ENCODE measurements at regions not wholly inside any gene's neighbourhood (a gene's known extent, or its start where the extent isn't known, plus 50 kb on each side); places are given as distances from the start of the nearest gene placed in this dataset.
"Not testable (repeated sequence)": the region's sequence is repeated elsewhere in the genome, so short reads cannot be mapped to it uniquely, and the experiment has no call there.

DNA sequence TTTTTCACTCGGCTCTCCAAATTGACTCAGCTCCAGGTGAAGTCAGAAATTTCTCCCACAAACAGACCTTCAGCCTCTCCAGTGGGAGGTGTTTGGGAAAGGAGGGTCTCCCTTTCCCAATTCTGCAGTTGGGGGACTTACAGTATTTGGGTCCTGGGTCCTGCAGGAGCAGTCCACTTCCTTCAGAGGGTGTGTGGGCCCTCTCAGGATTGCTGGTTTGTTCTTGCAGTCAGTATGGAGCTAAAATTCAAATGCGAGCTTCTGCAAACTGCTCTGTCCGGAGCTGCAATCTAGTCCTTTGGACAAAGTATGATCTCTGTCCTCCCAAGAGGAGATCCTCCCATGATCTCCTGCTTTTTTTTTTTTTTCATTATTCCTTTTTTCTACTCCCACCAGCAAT lies 87.9 kb upstream of the MSTN start:
- Histone ChIP-seq H3K9me3 (peaks cover 0 to 4% of the 10 kb centered on the region in 2 donors), H3K27me3 (no peaks in the 10 kb centered on the region), H3K4me1 (no peaks in the 10 kb centered on the region), H3K4me3 (no peak overlapping the region), H3K27ac (no peak overlapping the region), H3K36me3 (no peaks in the 10 kb centered on the region)
- no peak for DNase-seq
- TF ChIP-seq, protein P1, sequence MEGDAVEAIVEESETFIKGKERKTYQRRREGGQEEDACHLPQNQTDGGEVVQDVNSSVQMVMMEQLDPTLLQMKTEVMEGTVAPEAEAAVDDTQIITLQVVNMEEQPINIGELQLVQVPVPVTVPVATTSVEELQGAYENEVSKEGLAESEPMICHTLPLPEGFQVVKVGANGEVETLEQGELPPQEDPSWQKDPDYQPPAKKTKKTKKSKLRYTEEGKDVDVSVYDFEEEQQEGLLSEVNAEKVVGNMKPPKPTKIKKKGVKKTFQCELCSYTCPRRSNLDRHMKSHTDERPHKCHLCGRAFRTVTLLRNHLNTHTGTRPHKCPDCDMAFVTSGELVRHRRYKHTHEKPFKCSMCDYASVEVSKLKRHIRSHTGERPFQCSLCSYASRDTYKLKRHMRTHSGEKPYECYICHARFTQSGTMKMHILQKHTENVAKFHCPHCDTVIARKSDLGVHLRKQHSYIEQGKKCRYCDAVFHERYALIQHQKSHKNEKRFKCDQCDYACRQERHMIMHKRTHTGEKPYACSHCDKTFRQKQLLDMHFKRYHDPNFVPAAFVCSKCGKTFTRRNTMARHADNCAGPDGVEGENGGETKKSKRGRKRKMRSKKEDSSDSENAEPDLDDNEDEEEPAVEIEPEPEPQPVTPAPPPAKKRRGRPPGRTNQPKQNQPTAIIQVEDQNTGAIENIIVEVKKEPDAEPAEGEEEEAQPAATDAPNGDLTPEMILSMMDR (IDR thresholded peaks at IDR 0.05) = no peak
- ATAC-seq = no peak
- intact Hi-C loops (cut with DNase I) = no loop called here

DNA sequence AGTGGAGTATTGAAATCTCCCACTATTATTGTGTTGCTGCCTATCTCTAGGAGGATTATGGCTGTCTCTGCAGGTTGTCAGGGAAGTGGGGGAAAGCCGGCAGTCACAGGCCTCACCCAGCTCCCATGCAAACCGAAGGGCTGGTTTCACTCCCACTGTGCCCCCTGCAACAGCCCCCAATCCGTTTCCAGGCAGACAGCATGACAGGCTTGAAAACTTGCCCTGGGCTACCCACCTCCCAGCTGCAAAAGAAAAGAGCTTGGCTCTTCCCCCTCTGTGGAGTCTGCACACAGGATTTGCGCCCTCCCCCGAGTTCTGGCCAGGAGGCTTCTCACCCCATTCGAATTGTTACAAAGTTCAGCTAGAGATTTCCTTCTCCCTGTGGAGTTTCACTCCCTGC lies 87.4 kb upstream of the MSTN start:
- Histone ChIP-seq H3K27ac (no peak overlapping the region), H3K27me3 (no peaks in the 10 kb centered on the region), H3K4me1 (no peaks in the 10 kb centered on the region), H3K36me3 (no peaks in the 10 kb centered on the region), H3K9me3 (peaks cover 0 to 4% of the 10 kb centered on the region in 2 donors), H3K4me3 (no peak overlapping the region)
- TF ChIP-seq, protein P1 (IDR thresholded peaks at IDR 0.05) = no peak
- DNase-seq (no peak), ATAC-seq (no peak)
- intact Hi-C loops (cut with DNase I) = no loop called here

DNA sequence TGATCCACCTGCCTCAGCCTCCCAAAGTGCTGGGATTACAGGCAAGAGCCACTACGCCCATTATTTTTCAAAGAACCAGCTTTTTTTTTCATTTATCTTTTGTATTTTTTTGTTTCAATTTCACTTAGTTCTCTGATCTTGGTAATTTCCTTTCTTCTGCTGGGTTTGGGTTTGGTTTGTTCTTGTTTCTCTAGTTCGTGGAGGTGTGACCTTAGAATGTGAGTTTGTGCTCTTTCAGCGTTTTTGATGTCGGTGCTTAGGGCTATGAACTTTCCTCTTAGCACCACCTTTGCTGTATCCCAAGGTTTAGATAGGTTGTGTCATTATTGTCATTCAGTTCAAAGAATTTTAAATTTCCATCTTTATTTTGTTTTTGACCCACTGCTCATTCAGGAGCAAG lies 86.7 kb upstream of the MSTN start:
- H3K4me3 ChIP-seq = no peak overlapping the region
- H3K27me3 ChIP-seq = no peaks in the 10 kb centered on the region
- ATAC-seq = no peak
- no peaks in the 10 kb centered on the region for H3K36me3 ChIP-seq
- no peak for DNase-seq
- H3K9me3 ChIP-seq = peaks cover 0 to 4% of the 10 kb centered on the region in 2 donors
- TF ChIP-seq, protein P1 (IDR thresholded peaks at IDR 0.05) = no peak
- H3K4me1 ChIP-seq = no peaks in the 10 kb centered on the region
- no peak overlapping the region for H3K27ac ChIP-seq
- intact Hi-C loops (cut with DNase I) = no loop called here

DNA sequence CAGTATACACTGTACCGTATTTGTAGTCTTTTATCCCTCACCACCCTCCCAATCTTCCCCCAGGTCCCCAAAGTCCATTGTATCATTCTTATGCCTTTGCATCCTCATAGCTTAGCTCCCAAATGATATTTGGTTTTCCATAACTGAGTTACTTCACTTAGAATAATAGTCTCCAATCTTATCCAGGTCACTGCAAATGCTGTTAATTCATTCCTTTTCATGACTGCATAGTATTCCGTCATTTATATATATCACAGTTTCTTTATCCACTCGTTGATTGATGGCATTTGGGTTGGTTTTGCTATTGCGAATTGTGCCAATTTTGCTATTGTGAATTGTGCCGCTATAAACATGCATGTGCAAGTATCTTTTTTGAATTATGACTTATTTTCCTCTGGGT lies 83.6 kb upstream of the MSTN start:
- H3K27ac ChIP-seq; H3K36me3 ChIP-seq; DNase-seq; H3K9me3 ChIP-seq; H3K27me3 ChIP-seq; intact Hi-C loops (cut with DNase I); ATAC-seq; H3K4me3 ChIP-seq; H3K4me1 ChIP-seq: not testable (repeated sequence)

DNA sequence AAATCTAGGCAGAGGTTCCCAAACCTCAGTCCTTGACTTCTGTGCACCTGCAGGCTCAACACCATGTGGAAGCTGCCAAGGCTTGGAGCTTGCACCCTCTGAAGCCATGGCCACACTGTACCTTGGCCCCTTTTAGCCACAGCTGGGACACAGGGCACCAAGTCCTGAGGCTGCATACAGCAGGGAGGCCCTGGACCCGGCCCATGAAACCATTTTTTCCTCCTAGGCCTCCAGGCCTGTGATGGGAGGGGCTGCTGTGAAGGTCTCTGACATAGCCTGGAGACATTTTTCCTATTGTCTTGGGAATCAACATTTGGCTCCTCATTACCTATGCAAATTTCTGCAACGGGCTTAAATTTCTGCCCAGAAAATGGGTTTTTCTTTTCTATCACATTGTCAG lies 77.9 kb upstream of the MSTN start:
- H3K27ac ChIP-seq; ATAC-seq; intact Hi-C loops (cut with DNase I); H3K4me3 ChIP-seq; H3K36me3 ChIP-seq; DNase-seq; H3K27me3 ChIP-seq; H3K4me1 ChIP-seq: not testable (repeated sequence)
- peaks cover 0 to 15% of the 10 kb centered on the region in 2 donors for H3K9me3 ChIP-seq

DNA sequence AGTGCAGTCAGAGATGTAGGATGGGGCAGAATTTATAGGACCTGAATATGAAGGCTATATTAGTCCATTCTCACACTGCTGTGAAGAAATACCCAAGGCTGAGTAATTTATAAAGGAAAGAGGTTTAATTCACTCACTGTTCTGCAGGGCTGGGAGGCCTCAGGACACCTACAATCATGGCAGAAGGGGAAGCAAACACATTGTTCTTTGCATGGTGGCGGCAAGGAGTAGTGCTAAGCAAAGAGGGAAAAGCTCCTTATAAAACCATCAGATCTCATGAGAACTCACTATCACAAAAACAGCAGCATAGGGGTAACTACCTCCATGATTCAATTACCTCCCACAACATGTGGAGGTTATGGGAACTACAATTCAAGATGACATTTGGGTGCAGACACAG lies 76.8 kb upstream of the MSTN start:
- no peak for ATAC-seq
- no peaks in the 10 kb centered on the region for H3K27me3 ChIP-seq
- no peak overlapping the region for H3K4me3 ChIP-seq
- TF ChIP-seq, protein P1 (IDR thresholded peaks at IDR 0.05) = no peak
- DNase-seq = no peak
- intact Hi-C loops (cut with DNase I) = no loop called here
- no peak overlapping the region for H3K27ac ChIP-seq
- no peaks in the 10 kb centered on the region for H3K36me3 ChIP-seq
- peaks cover 0 to 15% of the 10 kb centered on the region in 2 donors for H3K9me3 ChIP-seq
- no peaks in the 10 kb centered on the region for H3K4me1 ChIP-seq
